GM23338 (cell line): ENCODE measurements at regions not wholly inside any gene's neighbourhood (a gene's known extent, or its start where the extent isn't known, plus 50 kb on each side); places are given as distances from the start of the nearest gene placed in this dataset.
A peak's percentile ranks its signal among the peaks of the same experiment; 100 is the strongest.

ENCODE experiments used
- ATAC-seq: fragments of 200-7000 bp; cut with Tn5 transposase; 3 replicates; pipeline ENCODE4 v1.9.1; 2020
- DNase-seq: peaks from one replicate; pipeline ENCODE4 v3.0.0-alpha.2; 2015; ENCODE audit warnings: low spot score
- H2AFZ ChIP-seq: fragments of 200-600 bp; sonication (generic); 2 replicates; pipeline ENCODE4 v1.8.0; 2016; ENCODE audit warnings: antibody characterized with exemption, mild to moderate bottlenecking, moderate library complexity
- H3F3A ChIP-seq: fragments of 200-600 bp; sonication (generic); replicated peaks from 2 replicates; pipeline ENCODE4 v1.8.0; 2017; ENCODE audit warnings: antibody characterized with exemption, mixed run types, low read depth
- H3K27ac ChIP-seq: fragments of 200-600 bp; sonication (generic); 2 replicates; pipeline ENCODE4 v1.6.1; 2016; ENCODE audit warnings: low read depth
- H3K27me3 ChIP-seq: fragments of 200-600 bp; sonication (generic); 2 replicates; pipeline ENCODE4 v1.8.0; 2016; ENCODE audit warnings: mild to moderate bottlenecking, mixed run types, moderate library complexity; ENCODE audit not compliant: insufficient read depth
- H3K36me3 ChIP-seq: fragments of 200-600 bp; sonication (generic); 2 replicates; pipeline ENCODE4 v1.8.0; 2016; ENCODE audit warnings: mild to moderate bottlenecking; ENCODE audit not compliant: insufficient read depth
- H3K4me1 ChIP-seq: fragments of 200-600 bp; sonication (generic); 2 replicates; pipeline ENCODE4 v1.8.0; 2016; ENCODE audit warnings: mild to moderate bottlenecking, moderate library complexity; ENCODE audit not compliant: insufficient read depth
- H3K4me2 ChIP-seq: fragments of 200-600 bp; sonication (generic); 2 replicates; pipeline ENCODE4 v1.7.1; 2017; ENCODE audit warnings: mixed run types
- H3K4me3 ChIP-seq: fragments of 200-600 bp; sonication (generic); 2 replicates; pipeline ENCODE4 v1.6.1; 2016; ENCODE audit warnings: mixed run types
- H3K79me2 ChIP-seq: fragments of 200-600 bp; sonication (generic); replicated peaks from 2 replicates; pipeline ENCODE4 v1.8.0; 2017; ENCODE audit warnings: mild to moderate bottlenecking; ENCODE audit not compliant: insufficient read depth
- H3K9me2 ChIP-seq: fragments of 200-600 bp; sonication (generic); 2 replicates; pipeline ENCODE4 v1.8.0; 2017; ENCODE audit not compliant: insufficient read depth
- H4K20me1 ChIP-seq: fragments of 200-600 bp; sonication (generic); replicated peaks from 2 replicates; pipeline ENCODE4 v1.8.0; 2017; ENCODE audit warnings: mild to moderate bottlenecking; ENCODE audit not compliant: insufficient read depth
- H3K27ac Mint-ChIP-seq: 2 replicates; pipeline ENCODE4 v1.8.0; 2020; ENCODE audit warnings: inconsistent platforms, mild to moderate bottlenecking, moderate library complexity, mixed read lengths
- H3K27me3 Mint-ChIP-seq: 3 replicates; pipeline ENCODE4 v1.8.0; 2022; ENCODE audit warnings: low read depth, mild to moderate bottlenecking, moderate library complexity, mixed read lengths, inconsistent platforms; ENCODE audit not compliant: insufficient read depth, poor library complexity
- H3K36me3 Mint-ChIP-seq: 3 replicates; pipeline ENCODE4 v1.8.0; 2021; ENCODE audit warnings: low read depth, mild to moderate bottlenecking, inconsistent platforms, moderate library complexity, mixed read lengths
- H3K4me1 Mint-ChIP-seq: 3 replicates; pipeline ENCODE4 v1.8.0; 2020; ENCODE audit warnings: mild to moderate bottlenecking, inconsistent platforms, mixed read lengths
- H3K4me3 Mint-ChIP-seq: 3 replicates; pipeline ENCODE4 v1.8.0; 2021; ENCODE audit warnings: moderate library complexity, mild to moderate bottlenecking, inconsistent platforms, mixed read lengths
- H3K9me3 Mint-ChIP-seq: 3 replicates; pipeline ENCODE4 v1.8.0; 2020; ENCODE audit warnings: moderate library complexity, mild to moderate bottlenecking, inconsistent platforms, mixed read lengths
- EZH2 ChIP-seq: fragments of 200-600 bp; sonication (generic); IDR thresholded peaks from one replicate; pipeline ENCODE4 v1.8.0; 2017; ENCODE audit warnings: antibody characterized with exemption, mild to moderate bottlenecking, low read depth; ENCODE audit not compliant: unreplicated experiment
- ZNF114 ChIP-seq: fragments of 250-450 bp; sonication (Bioruptor Pico); IDR thresholded peaks from 2 replicates; pipeline ENCODE4 v1.5.0; 2020; ENCODE audit warnings: mild to moderate bottlenecking, moderate library complexity
- ZNF331 ChIP-seq: fragments of 250-450 bp; sonication (Bioruptor Pico); IDR thresholded peaks from 2 replicates; pipeline ENCODE4 v1.5.0; 2020; ENCODE audit warnings: low read depth, mild to moderate bottlenecking, moderate library complexity
- TF ChIP-seq, protein P1 (sequence below): fragments of 250-450 bp; sonication (Bioruptor Pico); IDR thresholded peaks from 2 replicates; pipeline ENCODE4 v1.5.0; 2020; ENCODE audit warnings: mild to moderate bottlenecking, moderate library complexity
- TF ChIP-seq, protein P2 (sequence below), 2 experiments: fragments of 200-600 bp in 1 of 2; sonication (generic) in 1 of 2; conservative IDR thresholded peaks; 2 replicates each; pipeline versions ENCODE4 v1.5.1 to v1.6.1; 2016 to 2017; ENCODE audit warnings: antibody characterized with exemption in 2 of 2, low read depth in 2 of 2, mild to moderate bottlenecking in 2 of 2, moderate library complexity in 1 of 2

DNA sequence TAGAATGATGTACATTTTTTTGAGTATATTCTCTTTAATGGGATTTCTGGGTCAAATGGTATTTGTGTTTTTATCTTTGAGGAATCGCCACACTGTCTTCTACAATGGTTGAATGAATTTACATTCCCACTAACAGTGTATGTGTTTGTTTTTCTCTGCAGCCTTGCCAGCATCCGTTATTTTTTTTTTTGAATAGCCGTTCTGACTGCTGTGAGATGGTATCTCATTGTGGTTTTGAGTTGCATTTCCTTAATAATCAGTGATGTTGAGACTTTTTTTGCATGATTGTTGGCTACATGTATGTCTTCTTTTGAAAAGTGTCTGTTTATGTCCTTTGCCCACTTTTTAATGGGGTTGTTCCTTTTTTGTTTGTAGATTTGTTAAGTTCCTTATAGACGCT lies 172.7 kb upstream of the CDH8 start (continued):
- TF ChIP-seq, protein P1, sequence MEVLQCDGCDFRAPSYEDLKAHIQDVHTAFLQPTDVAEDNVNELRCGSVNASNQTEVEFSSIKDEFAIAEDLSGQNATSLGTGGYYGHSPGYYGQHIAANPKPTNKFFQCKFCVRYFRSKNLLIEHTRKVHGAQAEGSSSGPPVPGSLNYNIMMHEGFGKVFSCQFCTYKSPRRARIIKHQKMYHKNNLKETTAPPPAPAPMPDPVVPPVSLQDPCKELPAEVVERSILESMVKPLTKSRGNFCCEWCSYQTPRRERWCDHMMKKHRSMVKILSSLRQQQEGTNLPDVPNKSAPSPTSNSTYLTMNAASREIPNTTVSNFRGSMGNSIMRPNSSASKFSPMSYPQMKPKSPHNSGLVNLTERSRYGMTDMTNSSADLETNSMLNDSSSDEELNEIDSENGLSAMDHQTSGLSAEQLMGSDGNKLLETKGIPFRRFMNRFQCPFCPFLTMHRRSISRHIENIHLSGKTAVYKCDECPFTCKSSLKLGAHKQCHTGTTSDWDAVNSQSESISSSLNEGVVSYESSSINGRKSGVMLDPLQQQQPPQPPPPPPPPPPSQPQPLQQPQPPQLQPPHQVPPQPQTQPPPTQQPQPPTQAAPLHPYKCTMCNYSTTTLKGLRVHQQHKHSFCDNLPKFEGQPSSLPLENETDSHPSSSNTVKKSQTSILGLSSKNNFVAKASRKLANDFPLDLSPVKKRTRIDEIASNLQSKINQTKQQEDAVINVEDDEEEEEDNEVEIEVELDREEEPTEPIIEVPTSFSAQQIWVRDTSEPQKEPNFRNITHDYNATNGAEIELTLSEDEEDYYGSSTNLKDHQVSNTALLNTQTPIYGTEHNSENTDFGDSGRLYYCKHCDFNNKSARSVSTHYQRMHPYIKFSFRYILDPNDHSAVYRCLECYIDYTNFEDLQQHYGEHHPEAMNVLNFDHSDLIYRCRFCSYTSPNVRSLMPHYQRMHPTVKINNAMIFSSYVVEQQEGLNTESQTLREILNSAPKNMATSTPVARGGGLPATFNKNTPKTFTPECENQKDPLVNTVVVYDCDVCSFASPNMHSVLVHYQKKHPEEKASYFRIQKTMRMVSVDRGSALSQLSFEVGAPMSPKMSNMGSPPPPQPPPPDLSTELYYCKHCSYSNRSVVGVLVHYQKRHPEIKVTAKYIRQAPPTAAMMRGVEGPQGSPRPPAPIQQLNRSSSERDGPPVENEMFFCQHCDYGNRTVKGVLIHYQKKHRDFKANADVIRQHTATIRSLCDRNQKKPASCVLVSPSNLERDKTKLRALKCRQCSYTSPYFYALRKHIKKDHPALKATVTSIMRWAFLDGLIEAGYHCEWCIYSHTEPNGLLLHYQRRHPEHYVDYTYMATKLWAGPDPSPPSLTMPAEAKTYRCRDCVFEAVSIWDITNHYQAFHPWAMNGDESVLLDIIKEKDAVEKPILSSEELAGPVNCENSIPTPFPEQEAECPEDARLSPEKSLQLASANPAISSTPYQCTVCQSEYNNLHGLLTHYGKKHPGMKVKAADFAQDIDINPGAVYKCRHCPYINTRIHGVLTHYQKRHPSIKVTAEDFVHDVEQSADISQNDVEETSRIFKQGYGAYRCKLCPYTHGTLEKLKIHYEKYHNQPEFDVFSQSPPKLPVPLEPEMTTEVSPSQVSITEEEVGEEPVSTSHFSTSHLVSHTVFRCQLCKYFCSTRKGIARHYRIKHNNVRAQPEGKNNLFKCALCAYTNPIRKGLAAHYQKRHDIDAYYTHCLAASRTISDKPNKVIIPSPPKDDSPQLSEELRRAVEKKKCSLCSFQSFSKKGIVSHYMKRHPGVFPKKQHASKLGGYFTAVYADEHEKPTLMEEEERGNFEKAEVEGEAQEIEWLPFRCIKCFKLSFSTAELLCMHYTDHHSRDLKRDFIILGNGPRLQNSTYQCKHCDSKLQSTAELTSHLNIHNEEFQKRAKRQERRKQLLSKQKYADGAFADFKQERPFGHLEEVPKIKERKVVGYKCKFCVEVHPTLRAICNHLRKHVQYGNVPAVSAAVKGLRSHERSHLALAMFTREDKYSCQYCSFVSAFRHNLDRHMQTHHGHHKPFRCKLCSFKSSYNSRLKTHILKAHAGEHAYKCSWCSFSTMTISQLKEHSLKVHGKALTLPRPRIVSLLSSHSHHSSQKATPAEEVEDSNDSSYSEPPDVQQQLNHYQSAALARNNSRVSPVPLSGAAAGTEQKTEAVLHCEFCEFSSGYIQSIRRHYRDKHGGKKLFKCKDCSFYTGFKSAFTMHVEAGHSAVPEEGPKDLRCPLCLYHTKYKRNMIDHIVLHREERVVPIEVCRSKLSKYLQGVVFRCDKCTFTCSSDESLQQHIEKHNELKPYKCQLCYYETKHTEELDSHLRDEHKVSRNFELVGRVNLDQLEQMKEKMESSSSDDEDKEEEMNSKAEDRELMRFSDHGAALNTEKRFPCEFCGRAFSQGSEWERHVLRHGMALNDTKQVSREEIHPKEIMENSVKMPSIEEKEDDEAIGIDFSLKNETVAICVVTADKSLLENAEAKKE (CRISPR knock-in tag) = no peak
- TF ChIP-seq ZNF331 (CRISPR knock-in tag) (no peak), ZNF114 (no peak)

DNA sequence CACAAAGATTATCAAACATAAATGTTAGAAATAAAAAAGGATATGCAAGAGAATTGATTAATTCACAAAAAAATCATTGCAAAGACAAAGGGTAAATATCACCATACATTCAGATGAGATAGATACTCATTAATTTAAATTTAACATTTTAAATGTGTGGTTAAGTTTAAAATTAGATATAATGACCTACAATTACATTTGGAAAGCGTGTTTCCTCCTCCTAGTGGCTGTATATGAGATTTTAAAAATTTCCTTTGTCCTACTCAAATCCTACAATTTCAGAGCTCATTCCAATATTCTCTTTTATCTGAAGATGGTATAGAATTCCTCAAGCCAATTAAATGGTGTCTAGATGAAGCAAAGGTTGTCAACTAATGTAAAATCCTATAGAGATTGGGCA lies 169.2 kb upstream of the CDH8 start:
- Histone ChIP-seq H3K9me2 (no peaks in the 10 kb centered on the region), H2AFZ (no peak overlapping the region), H3K36me3 (no peaks in the 10 kb centered on the region), H3K27ac (no peak overlapping the region), H3K27me3 (no peaks in the 10 kb centered on the region), H3K4me2 (no peak overlapping the region), H3K4me3 (no peak overlapping the region), H3K4me1 (no peaks in the 10 kb centered on the region), H4K20me1 (no peaks in the 10 kb centered on the region), H3K79me2 (no peaks in the 10 kb centered on the region), H3F3A (no peaks in the 10 kb centered on the region)
- no peak for DNase-seq
- Mint-ChIP-seq H3K36me3 (no peaks in the 10 kb centered on the region), H3K27me3 (no peaks in the 10 kb centered on the region), H3K4me1 (no peaks in the 10 kb centered on the region), H3K4me3 (no peak overlapping the region), H3K9me3 (no peaks in the 10 kb centered on the region), H3K27ac (no peak overlapping the region)
- no peak for TF ChIP-seq EZH2
- TF ChIP-seq, protein P2, sequence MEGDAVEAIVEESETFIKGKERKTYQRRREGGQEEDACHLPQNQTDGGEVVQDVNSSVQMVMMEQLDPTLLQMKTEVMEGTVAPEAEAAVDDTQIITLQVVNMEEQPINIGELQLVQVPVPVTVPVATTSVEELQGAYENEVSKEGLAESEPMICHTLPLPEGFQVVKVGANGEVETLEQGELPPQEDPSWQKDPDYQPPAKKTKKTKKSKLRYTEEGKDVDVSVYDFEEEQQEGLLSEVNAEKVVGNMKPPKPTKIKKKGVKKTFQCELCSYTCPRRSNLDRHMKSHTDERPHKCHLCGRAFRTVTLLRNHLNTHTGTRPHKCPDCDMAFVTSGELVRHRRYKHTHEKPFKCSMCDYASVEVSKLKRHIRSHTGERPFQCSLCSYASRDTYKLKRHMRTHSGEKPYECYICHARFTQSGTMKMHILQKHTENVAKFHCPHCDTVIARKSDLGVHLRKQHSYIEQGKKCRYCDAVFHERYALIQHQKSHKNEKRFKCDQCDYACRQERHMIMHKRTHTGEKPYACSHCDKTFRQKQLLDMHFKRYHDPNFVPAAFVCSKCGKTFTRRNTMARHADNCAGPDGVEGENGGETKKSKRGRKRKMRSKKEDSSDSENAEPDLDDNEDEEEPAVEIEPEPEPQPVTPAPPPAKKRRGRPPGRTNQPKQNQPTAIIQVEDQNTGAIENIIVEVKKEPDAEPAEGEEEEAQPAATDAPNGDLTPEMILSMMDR (conservative IDR thresholded peaks at IDR 0.05; ENCODE audit: low read depth in 2 of 2) = peak in 1 of 2 experiments; percentile 30; a peak in 1 of 4 replicates
- no peak for ATAC-seq
